CD4-positive, alpha-beta T cell treated with Interleukin-12 subunit alpha and Interleukin-12 subunit beta, for 1 hour (primary cell): ENCODE measurements at regions not wholly inside any gene's neighbourhood (a gene's known extent, or its start where the extent isn't known, plus 50 kb on each side); places are given as distances from the start of the nearest gene placed in this dataset.

Source experiments
- DNase-seq: peaks from one replicate; pipeline ENCODE4 v3.0.0-alpha.2; 2020

DNA sequence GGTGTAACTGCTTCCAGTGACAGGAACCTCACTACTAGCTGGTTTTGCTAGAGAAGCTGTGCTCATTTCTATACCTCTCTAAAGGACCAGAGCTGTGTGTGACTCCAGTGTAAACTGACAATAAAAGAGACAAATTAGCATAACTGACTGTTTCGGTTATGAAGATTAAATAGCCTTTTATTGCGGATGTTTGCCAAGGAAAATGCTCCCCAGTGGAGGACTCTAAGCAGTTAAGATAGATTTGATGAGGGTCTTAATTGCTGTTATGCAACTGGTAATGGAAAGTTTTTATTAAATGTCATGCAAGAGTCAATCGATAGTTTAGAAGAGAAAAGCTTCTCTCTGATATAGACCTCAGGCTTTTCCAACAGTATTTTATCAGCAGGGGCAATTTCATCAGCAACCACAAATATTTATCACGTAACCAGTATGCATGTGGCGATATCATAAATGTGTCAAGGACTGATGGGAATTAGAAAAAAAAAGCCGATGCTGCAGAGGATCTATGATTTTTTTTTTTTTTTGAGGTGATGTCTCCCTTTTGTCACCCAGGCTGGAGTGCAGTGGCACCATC lies 275.2 kb upstream of the DMAC1 start:
- no peak for DNase-seq

DNA sequence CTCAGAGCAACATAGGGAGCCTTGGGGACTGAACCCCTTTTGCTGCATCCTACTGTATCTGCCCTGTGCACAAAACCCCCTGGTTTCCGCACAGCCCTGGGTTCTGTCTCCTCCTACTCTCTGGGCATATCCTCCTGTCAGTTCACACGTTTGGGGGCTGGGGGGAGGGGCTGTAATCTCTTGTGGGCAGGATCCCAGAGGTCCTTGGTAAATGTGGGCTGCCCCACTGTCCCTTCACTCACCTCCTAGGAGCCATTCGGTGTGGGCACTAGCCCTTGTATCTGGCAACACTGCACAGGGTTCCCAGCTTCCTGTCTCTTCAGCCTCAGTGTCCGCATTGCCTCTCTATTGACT lies 271.8 kb upstream of the DMAC1 start:
- no peak for DNase-seq

GRCh38 chr9:8070779-8071444 lies 271.3 kb upstream of the DMAC1 start:
- DNase-seq = no peak

- no peak for DNase-seq
Observed at GRCh38 chr9:8062459-8062858, 262.9 kb upstream of the DMAC1 start.

DNA sequence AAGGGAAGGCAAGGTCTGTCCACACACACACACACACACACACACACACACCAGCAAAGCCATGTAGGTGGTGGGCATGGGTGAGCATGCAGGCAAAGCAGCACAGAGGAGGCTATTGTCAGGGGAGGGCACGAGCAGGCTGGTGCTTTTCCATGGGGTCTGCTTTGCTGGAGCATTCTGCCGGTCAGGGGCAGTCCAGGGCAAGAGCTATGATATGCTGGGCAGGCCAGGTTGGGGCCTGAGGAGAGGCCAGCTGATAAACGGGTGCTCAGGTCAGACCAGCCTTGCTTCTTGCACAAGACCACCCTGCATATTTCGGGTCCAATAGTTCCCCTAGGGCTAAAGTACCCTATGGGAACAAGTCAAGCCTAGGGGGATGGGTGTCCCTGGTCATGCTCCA lies 253.9 kb upstream of the DMAC1 start:
- no peak for DNase-seq

DNA sequence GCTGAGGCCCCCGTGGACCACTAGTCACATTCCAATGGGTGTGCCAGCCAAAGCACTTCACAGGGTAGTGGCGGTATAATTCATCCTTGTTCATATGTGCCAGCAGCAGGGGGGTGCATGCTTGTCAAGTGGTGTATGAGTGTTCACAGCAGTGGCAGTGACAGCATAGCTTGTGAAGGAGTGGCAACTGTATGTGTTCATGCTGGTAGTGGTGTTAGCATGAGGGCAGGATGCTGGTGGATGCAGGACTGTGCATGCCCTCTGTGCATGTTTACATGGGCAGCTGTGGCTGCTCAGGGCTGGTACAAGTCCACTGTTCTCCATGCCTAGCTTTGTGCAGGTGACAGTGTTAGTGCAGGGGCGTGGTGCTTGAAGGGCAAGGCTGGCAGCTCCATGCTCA lies 253.4 kb upstream of the DMAC1 start:
- no peak for DNase-seq

GRCh38 chr9:8037745-8038144 lies 238.2 kb upstream of the DMAC1 start:
- DNase-seq = no peak

- no peak for DNase-seq
Observed at GRCh38 chr9:8036914-8037524, 237.4 kb upstream of the DMAC1 start.

DNA sequence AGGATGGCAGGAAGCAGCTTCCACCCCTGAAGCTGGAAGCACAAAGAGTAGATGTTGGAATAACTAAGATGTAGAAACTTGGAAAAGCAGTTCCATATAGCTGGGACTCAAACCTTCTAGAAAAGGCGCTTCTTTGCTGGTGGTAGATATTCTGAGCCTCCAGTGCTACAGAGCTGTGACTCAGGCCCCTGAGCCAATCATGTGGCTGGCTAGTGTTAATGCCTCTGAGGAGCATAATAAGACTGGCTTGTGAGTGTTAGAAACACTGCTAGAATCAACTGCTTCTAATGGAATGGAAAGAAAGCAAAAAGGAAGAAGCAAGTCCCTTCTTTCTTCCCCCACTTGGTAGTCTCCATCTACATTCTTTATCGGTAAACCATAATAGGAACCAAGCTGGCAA lies 234.2 kb upstream of the DMAC1 start:
- DNase-seq = no peak

GRCh38 chr9:8030095-8030494 lies 230.5 kb upstream of the DMAC1 start:
- DNase-seq = no peak

DNA sequence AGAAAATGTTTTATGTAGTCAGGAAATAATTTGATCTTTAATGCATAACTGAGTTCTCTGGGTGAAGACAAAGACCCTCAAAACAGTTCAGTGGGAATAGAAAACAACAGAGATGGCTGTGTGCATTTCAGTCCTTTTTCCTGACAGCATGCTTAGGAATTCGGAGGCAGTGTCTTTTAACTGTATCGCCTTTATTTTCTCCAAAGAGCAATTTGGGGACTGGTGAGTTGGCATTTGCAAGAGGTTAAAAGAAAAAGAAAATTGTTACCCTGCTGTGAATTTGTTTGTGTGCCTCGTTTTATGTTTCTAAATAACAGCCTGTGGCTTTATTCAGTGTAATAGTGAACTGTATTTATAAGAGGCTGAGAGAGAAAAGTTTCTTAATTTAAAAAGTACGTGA lies 227.8 kb upstream of the DMAC1 start:
- no peak for DNase-seq

GRCh38 chr9:8025551-8025950 lies 226.0 kb upstream of the DMAC1 start:
- DNase-seq = no peak

GRCh38 chr9:8020186-8020585 lies 220.6 kb upstream of the DMAC1 start:
- no peak for DNase-seq

DNA sequence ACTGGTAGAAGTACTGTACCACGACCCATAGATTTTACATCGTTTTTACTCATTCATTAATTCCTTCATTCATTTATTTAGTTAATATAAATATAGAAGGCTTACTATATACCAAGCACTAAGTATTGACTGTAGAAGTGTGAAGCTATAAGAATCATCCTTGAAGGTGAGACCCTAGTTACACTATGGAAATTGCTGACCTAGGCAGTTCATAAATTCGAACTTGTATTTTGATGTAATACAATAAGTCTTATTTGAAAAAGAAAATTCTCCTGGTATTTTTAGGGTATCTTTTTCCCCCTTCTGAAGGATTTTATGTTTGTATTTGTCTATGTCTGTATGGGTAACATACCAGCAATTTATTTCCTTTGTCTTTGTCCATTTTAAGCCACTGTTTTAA lies 220.1 kb upstream of the DMAC1 start:
- no peak for DNase-seq

GRCh38 chr9:8014997-8015682 lies 215.6 kb upstream of the DMAC1 start:
- no peak for DNase-seq

GRCh38 chr9:8012986-8013385 lies 213.4 kb upstream of the DMAC1 start:
- no peak for DNase-seq

DNA sequence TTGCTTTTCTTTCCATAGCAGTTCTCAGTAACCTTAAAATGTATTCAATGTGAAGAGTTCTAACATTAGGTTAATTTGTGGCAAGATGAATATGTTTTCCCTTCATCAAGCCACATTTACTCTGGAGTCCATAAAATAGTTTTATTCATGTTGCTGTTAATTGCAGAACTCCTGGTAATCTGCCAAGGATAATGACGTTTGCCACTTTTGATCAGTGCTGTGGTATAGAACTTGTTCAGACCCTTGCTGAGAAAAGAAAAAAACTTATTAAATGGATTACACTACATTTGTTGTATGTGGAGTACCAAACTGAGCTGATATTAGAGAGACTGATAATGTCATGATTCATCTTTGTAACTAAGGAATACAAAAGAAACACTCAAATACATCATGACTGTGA lies 212.4 kb upstream of the DMAC1 start:
- DNase-seq = no peak

DNA sequence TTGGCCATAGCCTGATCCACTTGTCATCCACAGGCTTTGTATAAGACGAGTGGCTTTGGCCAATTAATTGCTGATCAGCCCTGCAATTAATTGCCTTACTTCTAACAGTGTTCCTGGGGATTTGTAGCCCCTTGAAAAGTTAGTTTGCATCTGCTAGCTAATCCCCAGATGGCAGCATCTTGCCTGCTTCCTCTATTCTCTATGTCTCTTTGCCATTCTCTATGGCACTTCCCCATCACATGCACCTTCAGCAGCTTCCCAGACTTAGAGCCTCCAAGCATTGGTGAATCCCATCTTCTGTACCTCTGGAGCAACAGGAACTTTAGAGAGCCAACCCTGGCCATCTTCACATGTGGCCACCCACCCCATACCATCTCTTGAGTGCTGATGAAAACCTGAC lies 197.0 kb upstream of the DMAC1 start:
- DNase-seq = no peak

DNA sequence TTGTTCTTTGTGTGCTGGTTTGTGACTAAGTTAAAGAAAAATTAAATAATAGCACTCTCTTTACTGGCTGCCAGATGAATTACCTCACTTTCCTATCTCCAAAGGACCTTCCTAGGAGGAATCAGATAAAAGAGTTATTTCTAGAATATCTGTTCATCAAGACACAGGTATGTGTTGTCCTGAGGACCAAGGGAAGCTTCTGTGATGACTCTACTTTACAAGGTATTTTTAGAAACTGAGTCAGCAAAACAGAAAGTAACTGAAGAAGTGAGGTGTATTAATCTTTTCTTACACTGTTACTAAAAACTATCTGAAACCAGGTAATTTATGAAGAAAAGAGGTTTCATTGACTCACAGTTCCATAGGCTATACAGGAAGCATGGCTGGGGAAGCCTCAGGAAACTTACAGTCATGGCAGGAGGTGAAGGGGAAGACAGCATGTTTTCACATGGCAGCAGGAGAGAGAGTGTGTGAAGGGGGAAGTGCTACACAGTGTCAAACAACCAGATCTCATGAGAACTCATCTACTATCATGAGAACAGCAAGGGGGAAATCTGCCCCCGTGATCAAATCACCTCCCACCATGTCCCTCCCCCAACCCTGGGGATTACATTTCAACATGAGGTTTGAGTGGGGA lies 189.2 kb upstream of the DMAC1 start:
- no peak for DNase-seq

DNA sequence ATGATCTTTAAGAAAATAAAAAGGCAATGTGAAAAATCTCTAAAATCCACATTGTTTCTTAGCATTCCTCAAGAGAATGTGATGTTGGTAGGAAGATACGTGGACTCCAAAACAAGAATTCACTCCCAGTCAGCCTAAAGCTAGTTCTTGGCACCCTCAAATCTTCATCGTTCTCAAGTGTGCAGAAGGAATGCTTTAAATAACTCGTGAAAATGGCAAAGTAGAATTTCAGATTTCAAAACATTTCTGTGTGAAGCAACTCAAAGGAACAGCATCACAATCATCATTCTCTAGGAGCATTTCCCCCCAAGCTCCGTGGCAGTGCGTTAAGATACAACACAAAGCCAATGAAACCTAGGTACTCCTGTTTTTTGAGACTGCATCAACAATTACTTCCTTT lies 185.1 kb upstream of the DMAC1 start:
- no peak for DNase-seq

GRCh38 chr9:7984203-7984602 lies 184.6 kb upstream of the DMAC1 start:
- no peak for DNase-seq

DNA sequence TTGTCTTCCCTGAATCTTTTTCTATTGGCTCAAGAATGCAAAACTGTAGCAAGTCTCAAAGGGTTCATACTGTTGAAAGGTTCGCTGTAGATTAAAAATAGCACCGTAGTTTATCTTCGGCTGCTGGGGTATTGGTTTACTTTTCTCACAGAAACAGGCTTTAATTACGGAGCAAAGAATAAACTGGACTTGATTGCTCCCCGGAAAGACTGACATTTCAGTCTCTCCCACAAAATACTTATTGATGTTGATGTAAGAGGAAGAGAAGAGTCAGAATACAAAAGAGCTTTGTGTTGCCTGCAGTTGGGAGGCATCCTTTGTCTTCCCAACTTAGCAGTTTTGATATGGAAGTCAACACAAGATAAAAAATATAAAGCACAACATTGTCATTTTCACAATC lies 183.9 kb upstream of the DMAC1 start:
- DNase-seq = no peak

GRCh38 chr9:7982907-7983306 lies 183.3 kb upstream of the DMAC1 start:
- no peak for DNase-seq
